Medulla oblongata (tissue), 1 donor: ENCODE measurements at regions not wholly inside any gene's neighbourhood (a gene's known extent, or its start where the extent isn't known, plus 50 kb on each side); places are given as distances from the start of the nearest gene placed in this dataset.

Source experiments
- DNase-seq: peaks from one replicate; pipeline ENCODE4 v3.0.0-alpha.2; 2015; ENCODE audit errors: extremely low spot score

DNA sequence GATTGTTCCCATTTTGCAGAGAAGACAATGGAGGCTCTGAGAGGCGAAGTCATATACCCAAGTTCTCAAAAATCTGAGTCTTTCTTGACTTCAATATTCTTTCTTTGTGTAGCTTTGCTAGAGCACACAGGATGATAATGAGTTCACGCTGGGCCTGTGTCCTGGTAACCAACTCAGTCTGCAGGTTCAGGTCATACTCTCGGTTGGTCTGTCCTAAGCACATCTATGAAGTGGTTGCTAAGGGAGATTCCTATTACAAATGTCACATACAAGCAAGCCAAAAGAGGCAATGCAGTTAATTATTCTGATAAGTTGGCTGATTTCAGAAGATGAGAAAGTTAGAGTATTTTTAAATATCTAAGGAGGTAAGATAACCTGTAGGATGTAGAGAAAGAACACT is 481.0 kb downstream of the SOX6 start:
- DNase-seq = no peak

- DNase-seq = no peak
Observed at GRCh38 chr11:15875943-15876342, 480.4 kb downstream of the SOX6 start.

DNA sequence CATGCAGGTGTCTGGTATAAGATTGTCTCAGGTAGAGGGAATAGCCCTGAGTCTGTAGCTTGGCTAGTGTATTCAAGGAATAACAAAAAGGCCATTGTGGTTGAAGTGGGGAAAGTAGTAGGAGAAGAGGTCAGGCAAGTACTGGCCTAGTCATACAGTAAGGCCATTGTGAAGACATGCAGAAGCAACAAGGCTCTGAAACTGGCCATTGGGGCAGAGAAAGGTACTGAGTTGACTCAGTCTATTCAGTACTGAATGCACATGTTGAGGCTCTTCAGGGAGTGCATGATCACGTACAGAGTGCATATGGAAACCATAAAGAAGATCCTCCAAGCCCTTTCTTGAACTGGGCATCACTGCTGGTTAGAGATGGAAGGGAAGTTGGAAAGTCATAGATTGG is 477.6 kb downstream of the SOX6 start:
- no peak for DNase-seq

- DNase-seq = no peak
Observed at GRCh38 chr11:15880291-15880690, 476.1 kb downstream of the SOX6 start.

- DNase-seq = no peak
Observed at GRCh38 chr11:15882876-15883454, 473.4 kb downstream of the SOX6 start.

- no peak for DNase-seq
Observed at GRCh38 chr11:15883455-15883920, 472.9 kb downstream of the SOX6 start.

DNA sequence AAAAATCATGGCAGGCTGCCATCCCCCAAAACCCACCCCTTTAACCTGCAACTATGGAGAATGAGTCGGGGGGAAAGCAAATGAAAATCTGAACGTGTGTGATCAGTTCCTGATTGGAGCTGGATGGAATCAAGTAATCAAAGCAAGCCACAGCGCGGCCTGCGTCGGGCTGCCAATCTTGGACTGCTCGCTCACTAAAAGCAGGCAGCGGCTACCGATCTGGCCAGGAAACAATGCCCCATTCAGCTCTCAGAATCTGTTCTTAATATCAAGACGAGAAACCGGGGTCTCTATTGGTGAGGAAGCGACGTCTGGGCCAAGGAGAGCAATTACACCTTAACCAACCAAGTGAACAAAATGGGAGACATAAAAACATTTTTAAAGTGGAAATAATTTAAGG is 472.2 kb downstream of the SOX6 start:
- DNase-seq = no peak

DNA sequence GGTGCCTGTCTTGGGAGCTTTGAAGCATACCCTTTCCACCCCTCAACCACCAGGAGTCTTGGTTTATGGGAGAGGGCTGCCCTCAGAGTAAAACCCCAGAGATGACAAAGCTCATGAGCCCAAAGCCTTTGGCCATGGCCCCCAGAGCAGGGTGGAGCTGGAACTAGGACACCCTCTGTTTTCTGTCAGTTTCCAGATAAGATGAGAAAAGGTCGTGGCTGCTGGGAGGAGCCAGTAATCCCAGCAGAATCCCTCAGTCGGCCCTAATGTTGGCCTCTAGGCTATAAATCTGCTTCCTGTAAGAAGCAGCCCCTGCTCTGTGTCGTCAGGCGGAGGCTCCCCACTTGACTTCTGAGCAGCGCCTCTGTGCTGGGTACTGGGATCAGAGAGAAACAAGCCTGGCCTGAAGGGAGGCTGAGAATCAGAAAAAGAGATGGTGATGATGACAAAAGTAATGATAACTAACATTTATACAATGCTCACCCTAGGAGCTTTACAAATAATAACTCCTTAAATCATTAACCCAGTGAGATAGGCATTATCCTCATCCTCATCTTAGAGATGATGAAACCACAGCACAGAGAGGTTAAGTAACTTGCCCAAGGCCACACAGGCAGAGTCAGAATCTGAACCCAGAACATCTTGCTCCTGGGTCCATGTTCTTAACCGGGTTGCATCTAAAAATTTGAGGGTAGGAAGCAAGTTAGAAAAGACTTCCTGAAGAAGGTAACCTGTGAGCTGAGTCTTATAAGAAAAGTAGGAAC is 471.4 kb downstream of the SOX6 start:
- no peak for DNase-seq

DNA sequence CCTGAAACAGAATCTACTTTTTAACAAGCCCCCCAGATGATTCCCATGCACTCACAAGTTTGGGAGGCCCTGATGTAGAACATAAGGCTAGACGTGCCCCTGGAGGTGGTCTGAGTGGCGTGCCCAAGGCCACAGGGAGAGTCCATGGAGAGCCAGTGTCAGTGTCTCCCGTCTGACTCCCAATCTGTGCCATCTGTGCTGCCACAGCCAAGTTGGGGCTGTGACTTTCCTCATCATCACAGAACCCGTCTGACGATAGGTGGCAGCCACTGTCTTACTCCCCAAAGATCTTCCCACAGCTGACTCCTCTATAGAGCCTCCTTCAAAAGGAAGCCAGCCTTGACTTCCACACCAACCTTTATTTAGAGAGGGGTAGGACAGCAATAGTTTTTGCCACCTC is 470.5 kb downstream of the SOX6 start:
- no peak for DNase-seq

GRCh38 chr11:15886299-15886698 is 470.0 kb downstream of the SOX6 start:
- no peak for DNase-seq

GRCh38 chr11:15886866-15887265 is 469.5 kb downstream of the SOX6 start:
- DNase-seq = no peak

GRCh38 chr11:15888556-15889345 is 467.6 kb downstream of the SOX6 start:
- no peak for DNase-seq

DNA sequence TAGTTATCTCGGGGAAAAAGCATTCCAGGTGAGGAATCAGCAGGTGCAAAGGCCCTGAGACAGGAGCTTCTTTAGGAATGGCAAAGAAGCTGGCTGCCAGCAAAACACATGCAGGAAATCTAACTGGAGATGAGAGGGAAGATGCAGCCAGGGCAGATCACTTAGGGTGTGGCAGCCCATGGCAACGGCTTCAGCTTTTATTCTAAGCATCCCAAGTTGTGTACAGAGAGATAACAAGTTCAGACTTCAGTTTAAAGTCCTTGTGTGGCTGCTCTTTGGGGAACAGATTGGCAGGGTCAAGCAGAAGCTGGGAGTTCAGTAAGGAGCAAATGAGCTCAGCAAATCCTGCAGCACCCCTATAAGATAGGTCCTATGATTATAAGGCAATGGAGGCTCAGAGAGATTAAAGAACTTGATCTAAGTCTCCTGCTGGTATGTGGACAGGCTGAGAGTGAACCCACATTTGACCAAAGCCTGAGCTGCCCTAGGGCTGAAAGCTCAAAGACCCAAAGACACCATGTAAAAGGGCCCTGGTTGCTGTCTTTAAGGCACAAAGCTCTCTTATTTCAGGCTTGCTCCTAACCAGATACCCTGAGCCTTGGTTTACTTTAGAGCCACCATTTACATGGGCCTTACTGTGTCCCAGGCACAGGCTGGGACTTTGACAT is 466.8 kb downstream of the SOX6 start:
- DNase-seq = no peak

GRCh38 chr11:15890031-15890713 is 466.2 kb downstream of the SOX6 start:
- no peak for DNase-seq

GRCh38 chr11:15893080-15893492 is 463.3 kb downstream of the SOX6 start:
- DNase-seq = no peak

DNA sequence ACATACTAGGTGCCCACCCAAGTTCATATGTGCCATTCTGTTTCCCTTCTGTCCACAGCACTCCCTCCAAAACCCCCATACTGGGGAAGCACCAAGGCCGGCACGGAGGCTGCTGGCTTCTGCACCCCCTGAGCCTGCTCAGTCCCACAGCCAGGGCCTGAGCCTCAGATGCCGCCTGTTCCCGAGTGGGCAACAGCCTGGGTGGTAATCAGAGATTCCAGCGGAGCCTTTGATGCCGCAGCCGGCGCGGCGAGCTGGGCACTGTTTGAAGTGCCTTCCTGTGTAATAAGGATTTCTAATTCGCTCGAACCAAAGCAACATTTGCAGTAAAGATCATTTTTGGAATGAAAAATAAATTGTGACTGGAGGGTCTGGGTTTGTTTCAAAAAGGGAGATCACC is 460.3 kb downstream of the SOX6 start:
- DNase-seq = no peak

GRCh38 chr11:15896530-15896929 is 459.8 kb downstream of the SOX6 start:
- no peak for DNase-seq

- peak; percentile 45 for DNase-seq
Observed at GRCh38 chr11:15897211-15897960, 459.0 kb downstream of the SOX6 start.

- DNase-seq = no peak
Observed at GRCh38 chr11:15901054-15901453, 455.3 kb downstream of the SOX6 start.

DNA sequence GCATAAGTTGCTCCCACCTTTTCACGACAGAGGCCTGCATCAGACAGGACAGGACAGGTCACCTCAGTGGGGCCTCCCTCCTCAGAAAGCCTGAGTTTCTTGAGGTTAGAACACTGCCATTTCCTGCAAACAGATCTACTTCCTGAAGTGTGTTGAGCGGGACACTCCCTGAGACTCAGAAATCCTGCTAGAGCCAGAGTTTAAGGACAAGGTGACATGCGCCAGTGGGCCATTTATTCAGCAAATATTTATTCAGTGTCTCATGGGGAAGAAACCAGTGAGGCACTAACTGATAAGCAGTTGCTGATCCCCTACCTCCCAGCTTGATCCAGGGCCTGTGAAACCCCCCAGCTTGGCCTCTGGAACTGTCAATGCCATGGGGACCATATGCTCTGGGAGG is 454.6 kb downstream of the SOX6 start:
- DNase-seq = no peak

- DNase-seq = no peak
Observed at GRCh38 chr11:15903246-15903645, 453.1 kb downstream of the SOX6 start.
